ENCODE measurements at regions not wholly inside any gene's neighbourhood (a gene's known extent, or its start where the extent isn't known, plus 50 kb on each side); places are given as distances from the start of the nearest gene placed in this dataset.
"Not testable (repeated sequence)": the region's sequence is repeated elsewhere in the genome, so short reads cannot be mapped to it uniquely, and the experiment has no call there.

DNA sequence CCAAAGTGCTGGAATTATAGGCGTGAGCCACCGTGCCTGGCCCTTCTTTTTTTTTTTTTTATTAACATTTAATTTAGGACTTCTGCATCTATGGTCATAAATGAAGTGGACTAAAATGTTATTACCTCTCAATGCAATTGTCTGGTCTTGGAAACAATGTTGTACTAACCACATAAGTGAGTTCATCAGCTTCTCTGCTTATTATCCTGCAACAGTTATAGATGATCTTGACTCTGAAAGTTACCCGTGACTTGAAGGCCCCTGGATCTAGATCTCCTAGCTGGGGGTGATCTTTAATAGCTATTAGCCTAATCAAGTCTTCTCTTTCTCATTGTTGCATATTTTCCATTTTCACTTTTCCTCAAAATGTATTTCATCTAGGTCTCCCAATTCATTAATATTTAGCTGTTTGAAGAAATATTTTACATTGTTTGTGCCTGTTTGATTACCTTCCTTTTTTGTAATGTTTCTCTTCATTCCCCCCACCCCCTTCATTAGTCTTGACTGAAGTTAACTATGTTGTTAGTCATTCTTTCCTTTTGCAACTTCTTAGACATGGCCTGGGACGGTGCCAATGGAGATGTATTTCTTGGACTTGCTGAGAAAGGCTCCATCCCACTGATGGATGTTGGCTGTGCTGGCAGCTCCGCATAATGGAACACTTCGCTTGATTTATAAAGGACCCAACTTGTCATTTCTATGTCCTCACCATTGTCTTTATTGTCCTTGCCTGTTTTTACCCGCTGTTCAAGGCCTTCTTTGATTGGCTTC is 141.6 kb upstream of the RIOK3 start:
- H3K4me3 Mint-ChIP-seq: no peak overlapping the region
- peak overlapping the region in 2 of 6 donors; percentile 4 to 76 for H3K27ac Mint-ChIP-seq
- H3K27me3 Mint-ChIP-seq (ENCODE audit: low read depth in 3 of 3): peaks cover 7 to 17% (median 10%) of the 10 kb centered on the region in 3 donors
- H3K36me3 Mint-ChIP-seq: peaks cover 0 to 26% (median 25%) of the 10 kb centered on the region in 3 donors
- DNase-seq: no peak
- peaks cover 68 to 74% of the 10 kb centered on the region in 2 donors for H3K4me1 Mint-ChIP-seq
- no peaks in the 10 kb centered on the region for H3K9me3 Mint-ChIP-seq

DNA sequence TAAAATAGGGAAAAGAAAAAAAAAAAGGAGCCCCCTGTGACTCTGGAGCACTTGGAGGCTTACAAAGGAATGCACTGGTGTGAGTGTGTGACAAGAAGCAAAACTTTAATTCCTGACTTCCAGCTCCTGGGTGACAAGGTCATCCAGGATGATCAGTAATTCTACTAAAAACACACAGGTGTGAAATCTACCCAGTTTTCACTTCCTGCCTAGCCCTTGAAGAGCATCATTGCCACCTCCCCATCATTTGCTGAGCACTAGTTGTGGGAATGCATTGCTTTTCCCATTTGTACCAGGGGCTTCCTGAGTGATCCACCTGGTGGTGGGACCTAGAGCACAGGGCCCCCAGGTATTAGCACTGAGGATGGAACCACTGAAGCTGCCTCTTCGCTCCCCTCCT is 139.7 kb upstream of the RIOK3 start:
- Mint-ChIP-seq H3K27ac (peak overlapping the region in 2 of 6 donors; percentile 51 to 80), H3K4me3 (peak overlapping the region in 3 of 5 donors; percentile 1 to 31 (median 29)), H3K9me3 (no peaks in the 10 kb centered on the region), H3K36me3 (peaks cover 0 to 27% (median 25%) of the 10 kb centered on the region in 3 donors), H3K27me3 (ENCODE audit: low read depth in 3 of 3) (peaks cover 0 to 7% (median under 1%) of the 10 kb centered on the region in 3 donors), H3K4me1 (peaks cover 66 to 74% of the 10 kb centered on the region in 2 donors)
- DNase-seq: no peak

DNA sequence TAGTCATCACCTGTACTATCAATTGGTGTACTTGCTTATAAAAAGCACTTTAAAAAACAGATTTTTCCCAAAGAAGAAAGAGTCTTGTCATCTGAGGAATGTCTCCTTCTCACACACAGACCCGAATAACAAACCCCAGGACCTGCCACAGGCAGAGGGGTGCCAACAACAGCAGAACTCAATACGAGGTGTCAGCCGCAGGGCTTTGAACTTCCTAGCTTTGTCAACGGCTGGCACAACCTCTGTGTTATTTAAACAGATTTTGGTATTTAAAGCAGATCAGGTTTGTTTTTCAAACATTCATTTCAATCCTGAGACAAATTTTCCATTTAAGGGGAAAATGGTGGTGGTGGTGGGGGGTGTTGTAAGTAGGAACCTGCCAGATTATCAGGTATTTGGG is 138.4 kb upstream of the RIOK3 start:
- Mint-ChIP-seq H3K4me3 (peak overlapping the region in 4 of 5 donors; percentile 5 to 56 (median 50)), H3K4me1 (peaks cover 61 to 69% of the 10 kb centered on the region in 2 donors), H3K36me3 (peaks cover 0 to 27% (median 25%) of the 10 kb centered on the region in 3 donors), H3K9me3 (no peaks in the 10 kb centered on the region), H3K27me3 (ENCODE audit: low read depth in 3 of 3) (peaks cover 0 to 8% (median 0%) of the 10 kb centered on the region in 3 donors), H3K27ac (peak overlapping the region in 2 of 6 donors; percentile 46 to 57)
- peak; percentile 21 to 38 (median 29) for DNase-seq

DNA sequence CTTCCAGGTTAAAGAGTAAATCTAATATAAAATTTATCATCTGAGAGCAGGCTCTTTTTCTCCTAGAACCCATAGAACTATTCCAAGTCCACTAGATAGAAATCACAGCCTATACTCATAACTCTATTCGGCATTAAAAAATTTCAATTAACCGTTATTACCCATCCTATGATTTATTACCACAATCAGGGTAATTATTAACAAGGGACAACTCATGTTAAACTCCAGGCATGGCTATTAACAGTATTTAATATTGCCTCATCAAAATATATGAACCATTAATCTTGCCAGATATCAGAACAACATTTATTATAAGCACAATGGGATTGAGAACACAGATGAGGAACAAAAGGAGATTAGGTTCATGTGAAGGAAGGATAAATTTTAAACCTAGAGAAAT is 136.8 kb upstream of the RIOK3 start:
- peaks cover 0 to 27% (median 22%) of the 10 kb centered on the region in 3 donors for H3K36me3 Mint-ChIP-seq
- H3K27me3 Mint-ChIP-seq (ENCODE audit: low read depth in 3 of 3): peaks cover 0 to 8% (median 2%) of the 10 kb centered on the region in 3 donors
- no peak for DNase-seq
- H3K9me3 Mint-ChIP-seq: no peaks in the 10 kb centered on the region
- H3K4me3 Mint-ChIP-seq: no peak overlapping the region
- H3K27ac Mint-ChIP-seq: peak overlapping the region in 3 of 6 donors; percentile 3 to 58 (median 36)
- peaks cover 67 to 82% of the 10 kb centered on the region in 2 donors for H3K4me1 Mint-ChIP-seq

DNA sequence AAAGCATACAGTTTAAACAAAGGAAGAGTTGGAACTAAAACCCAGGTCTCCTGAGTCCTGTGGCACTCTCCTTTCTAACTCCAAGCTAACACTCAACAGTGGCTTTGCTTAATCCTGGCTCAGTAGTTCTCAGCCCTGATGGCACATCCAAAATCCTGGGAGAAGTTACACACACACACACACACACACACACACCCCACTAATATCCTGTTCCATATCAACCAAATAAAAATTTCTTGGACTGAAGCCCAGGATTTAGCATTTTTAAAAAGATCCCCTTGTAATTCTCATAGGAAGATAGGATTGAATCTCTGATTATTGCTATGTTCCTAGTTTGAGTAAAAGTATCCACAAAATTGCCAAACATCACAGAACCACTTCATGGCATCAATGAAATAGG is 136.1 kb upstream of the RIOK3 start:
- peak overlapping the region in 1 of 6 donors; percentile 58 for H3K27ac Mint-ChIP-seq
- peak overlapping the region in 1 of 5 donors; percentile 21 for H3K4me3 Mint-ChIP-seq
- peaks cover 0 to 12% (median 2%) of the 10 kb centered on the region in 3 donors for H3K27me3 Mint-ChIP-seq (ENCODE audit: low read depth in 3 of 3)
- no peak for DNase-seq
- peaks cover 0 to 26% (median 15%) of the 10 kb centered on the region in 3 donors for H3K36me3 Mint-ChIP-seq
- no peaks in the 10 kb centered on the region for H3K9me3 Mint-ChIP-seq
- peaks cover 60 to 76% of the 10 kb centered on the region in 2 donors for H3K4me1 Mint-ChIP-seq

DNA sequence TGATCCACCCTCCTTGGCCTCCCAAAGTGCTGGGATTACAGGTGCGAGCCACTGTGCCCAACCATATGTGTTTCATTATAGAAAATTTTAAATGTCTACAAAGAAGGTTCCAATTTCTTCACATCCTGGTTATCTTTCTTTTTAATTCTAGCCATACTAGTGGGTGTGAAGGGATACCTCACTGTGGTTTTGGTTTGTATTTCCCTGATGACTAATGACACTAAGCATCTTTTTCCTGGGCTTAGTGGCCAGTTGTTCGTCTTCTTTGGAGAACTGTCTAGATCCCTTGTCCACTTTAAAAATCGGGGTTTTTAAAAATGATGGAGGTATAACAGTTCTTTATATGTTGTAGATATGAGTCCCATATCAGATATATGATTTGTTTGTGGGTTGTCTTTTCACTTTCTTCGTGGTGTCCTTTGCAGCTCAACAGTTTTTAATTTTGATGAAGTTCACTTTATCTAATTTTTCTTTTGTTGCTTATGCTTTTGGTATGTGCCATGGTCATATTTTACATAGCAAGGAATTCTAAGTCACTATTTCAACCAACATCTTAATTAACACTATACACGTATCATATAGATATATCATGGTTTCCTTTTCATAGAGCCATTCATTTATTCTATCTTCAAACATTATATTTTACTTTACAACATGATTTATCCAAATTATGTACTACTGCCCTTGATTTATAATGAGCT is 135.0 kb upstream of the RIOK3 start:
- Mint-ChIP-seq H3K9me3 (no peaks in the 10 kb centered on the region), H3K4me3 (peak overlapping the region in 4 of 5 donors; percentile 12 to 58 (median 43)), H3K4me1 (peaks cover 55 to 72% of the 10 kb centered on the region in 2 donors), H3K27me3 (ENCODE audit: low read depth in 3 of 3) (peaks cover 0 to 12% (median 2%) of the 10 kb centered on the region in 3 donors), H3K27ac (peak overlapping the region in 4 of 6 donors; percentile 2 to 75 (median 62)), H3K36me3 (peaks cover 0 to 22% (median 13%) of the 10 kb centered on the region in 3 donors)
- peak; percentile 45 to 67 (median 54) for DNase-seq

DNA sequence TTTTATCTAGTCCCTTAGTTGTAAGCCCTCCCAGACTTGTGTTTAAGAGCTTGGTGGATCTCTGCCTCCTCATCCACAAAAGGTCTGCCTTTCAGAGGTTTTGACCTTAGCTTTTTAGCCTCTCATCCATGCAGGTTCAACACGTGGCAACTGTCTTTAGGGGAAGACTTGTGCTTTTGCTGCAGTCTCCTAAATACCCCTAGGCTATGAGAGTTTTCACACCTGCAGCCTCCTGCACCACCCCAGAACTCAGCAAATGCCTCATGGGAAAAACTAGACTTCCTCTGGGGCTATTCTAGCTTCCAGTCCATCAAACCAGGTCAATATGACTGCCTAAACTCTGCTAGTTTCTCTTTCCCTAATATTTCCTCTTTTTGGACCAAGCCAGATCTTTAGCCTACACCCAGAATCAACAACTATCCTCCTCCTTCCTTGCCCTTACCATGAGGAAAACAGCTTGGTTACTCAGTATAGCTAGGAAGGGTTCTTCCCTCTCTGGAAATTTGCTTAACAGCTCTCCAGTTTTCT is 132.3 kb upstream of the RIOK3 start:
- H3K4me1 Mint-ChIP-seq: peaks cover 39 to 61% of the 10 kb centered on the region in 2 donors
- H3K4me3 Mint-ChIP-seq: no peak overlapping the region
- no peak for DNase-seq
- H3K9me3 Mint-ChIP-seq: no peaks in the 10 kb centered on the region
- H3K27me3 Mint-ChIP-seq (ENCODE audit: low read depth in 3 of 3): peaks cover 0 to 8% (median 7%) of the 10 kb centered on the region in 3 donors
- H3K36me3 Mint-ChIP-seq: peaks cover 0 to 20% (median 12%) of the 10 kb centered on the region in 3 donors
- peak overlapping the region in 4 of 6 donors; percentile 2 to 30 (median 16) for H3K27ac Mint-ChIP-seq

DNA sequence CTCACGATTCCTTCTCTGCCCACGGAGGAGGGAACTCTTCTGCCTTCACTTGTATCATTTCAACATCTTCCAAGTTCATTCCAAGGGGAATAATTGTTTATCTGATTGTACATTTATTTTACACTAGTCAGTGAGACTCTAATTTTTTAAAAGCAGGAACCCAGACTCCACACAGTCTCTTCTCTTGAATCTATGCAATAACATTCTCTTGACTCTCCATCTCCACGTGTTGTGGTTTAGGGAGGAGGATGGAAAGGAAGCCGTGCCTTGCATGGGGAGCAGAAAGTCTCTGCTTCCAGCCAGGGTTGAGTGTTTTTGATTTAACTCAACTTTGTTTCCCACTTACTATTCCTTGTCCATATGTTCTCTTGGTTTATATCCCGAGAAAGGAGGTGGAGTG is 131.1 kb upstream of the RIOK3 start:
- no peak for DNase-seq
- Mint-ChIP-seq H3K4me1 (peaks cover 37 to 51% of the 10 kb centered on the region in 2 donors), H3K4me3 (no peak overlapping the region), H3K27me3 (ENCODE audit: low read depth in 3 of 3) (peaks cover 0 to 8% (median 7%) of the 10 kb centered on the region in 3 donors), H3K27ac (peak overlapping the region in 1 of 6 donors; percentile 22), H3K36me3 (peaks cover 0 to 28% (median 22%) of the 10 kb centered on the region in 3 donors), H3K9me3 (no peaks in the 10 kb centered on the region)

DNA sequence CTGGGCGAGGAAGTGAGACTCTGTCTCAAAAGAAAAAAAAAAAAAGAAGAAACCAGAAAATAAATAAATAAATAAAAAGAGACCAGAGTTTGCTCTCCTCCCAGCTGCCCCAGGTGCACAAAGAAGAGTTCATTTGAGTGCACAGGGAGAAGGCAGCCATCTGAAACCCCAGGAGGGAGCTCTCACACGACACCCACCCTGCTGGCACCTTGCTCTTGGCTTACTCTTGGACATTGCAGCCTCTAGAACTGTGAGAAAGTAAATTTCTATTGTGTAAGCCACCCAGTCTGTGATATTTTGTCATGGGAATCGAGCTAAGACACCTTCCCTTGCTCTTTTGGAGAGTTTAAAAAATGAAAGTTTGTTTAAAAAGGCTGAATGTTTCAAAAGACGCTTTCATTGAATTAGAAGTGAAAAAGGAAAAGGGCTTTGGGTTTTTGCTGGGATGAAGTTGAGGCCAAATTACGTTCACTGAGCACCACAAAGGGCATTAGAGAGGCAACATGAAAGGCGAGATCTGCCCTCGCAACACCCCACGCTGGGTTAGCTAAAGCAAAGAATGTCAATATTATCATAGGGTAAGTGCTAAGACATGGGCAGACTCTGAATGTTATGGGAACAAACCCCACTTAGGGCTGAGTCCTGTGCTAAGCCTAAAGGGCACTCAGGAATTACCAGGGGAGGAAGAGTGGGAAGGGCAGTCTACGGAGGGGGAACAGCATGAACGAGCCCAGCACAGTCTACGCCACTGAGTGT is 128.9 kb upstream of the RIOK3 start:
- Mint-ChIP-seq H3K27ac (no peak overlapping the region), H3K9me3 (no peaks in the 10 kb centered on the region), H3K4me3 (no peak overlapping the region), H3K36me3 (peaks cover 0 to 40% (median 34%) of the 10 kb centered on the region in 3 donors), H3K27me3 (ENCODE audit: low read depth in 3 of 3) (peaks cover under 1 to 7% (median 7%) of the 10 kb centered on the region in 3 donors), H3K4me1 (peaks cover 22 to 35% of the 10 kb centered on the region in 2 donors)
- DNase-seq: no peak

DNA sequence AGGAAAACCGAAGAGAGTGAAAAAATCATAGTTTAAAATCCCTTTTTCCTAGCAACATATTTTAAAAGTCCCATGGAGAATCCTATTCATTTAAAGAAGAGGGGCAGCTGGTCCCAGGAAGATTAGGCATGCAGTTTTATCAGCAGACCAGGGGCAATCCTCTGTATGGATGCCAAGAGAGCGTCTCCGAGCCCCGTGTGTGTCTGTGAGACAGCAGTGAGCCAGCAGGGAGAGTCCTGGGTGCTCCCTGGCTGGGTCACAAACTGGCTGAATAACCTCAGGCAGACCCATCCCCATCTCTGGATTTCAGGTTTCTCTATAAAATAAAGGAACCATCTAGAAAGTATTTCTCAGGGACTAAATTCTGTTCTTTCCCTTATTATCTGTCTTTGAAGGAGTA is 128.2 kb upstream of the RIOK3 start:
- Mint-ChIP-seq H3K27me3 (ENCODE audit: low read depth in 3 of 3) (peaks cover 2 to 7% (median 3%) of the 10 kb centered on the region in 3 donors), H3K4me1 (peaks cover 22 to 35% of the 10 kb centered on the region in 2 donors), H3K4me3 (no peak overlapping the region), H3K36me3 (peaks cover 0 to 45% (median 39%) of the 10 kb centered on the region in 3 donors), H3K27ac (no peak overlapping the region), H3K9me3 (no peaks in the 10 kb centered on the region)
- no peak for DNase-seq

DNA sequence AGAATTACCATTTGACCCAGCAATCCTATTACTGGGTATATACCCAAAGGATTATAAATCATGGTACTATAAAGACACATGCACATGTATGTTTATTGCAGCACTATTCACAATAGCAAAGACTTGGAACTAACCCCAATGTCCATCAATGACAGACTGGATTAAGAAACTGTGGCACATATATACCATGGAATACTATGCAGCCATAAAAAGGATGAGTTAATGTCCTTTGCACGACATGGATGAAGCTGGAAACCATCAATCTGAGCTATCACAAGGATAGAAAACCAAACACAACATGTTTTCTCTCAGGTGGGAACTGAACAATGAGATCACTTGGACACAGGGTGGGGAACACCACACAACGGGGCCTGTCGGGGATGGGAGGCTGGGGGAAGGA is 123.4 kb upstream of the RIOK3 start:
- H3K27ac Mint-ChIP-seq; H3K4me1 Mint-ChIP-seq; H3K9me3 Mint-ChIP-seq; DNase-seq; H3K4me3 Mint-ChIP-seq; H3K27me3 Mint-ChIP-seq (ENCODE audit: low read depth in 3 of 3): not testable (repeated sequence)
- peaks cover 0 to 53% (median 50%) of the 10 kb centered on the region in 3 donors for H3K36me3 Mint-ChIP-seq

DNA sequence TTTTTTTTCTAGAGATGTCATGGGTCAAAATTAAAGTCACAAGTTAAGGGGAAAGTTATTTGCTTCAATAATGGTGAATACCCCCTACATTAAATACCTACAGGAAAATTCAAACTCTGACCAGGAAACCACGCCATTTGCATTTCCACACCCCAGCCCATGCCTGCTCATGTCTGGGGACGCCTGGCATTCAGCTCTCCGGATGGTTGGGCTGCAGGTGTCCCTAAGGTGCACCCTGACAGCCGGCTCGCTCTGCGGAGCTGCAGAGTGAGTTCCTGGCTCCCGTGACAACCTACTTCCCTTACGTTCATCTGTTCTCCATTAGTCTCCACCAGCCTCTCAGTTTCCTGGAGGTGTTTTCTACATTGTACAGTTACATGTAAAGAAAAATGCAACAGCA is 122.7 kb upstream of the RIOK3 start:
- H3K4me3 Mint-ChIP-seq: no peak overlapping the region
- H3K27ac Mint-ChIP-seq: no peak overlapping the region
- no peaks in the 10 kb centered on the region for H3K9me3 Mint-ChIP-seq
- H3K4me1 Mint-ChIP-seq: no peaks in the 10 kb centered on the region
- peaks cover 0 to 49% (median 43%) of the 10 kb centered on the region in 3 donors for H3K36me3 Mint-ChIP-seq
- H3K27me3 Mint-ChIP-seq (ENCODE audit: low read depth in 3 of 3): peaks cover 0 to 2% (median 0%) of the 10 kb centered on the region in 3 donors
- DNase-seq: no peak

Data from immature natural killer cell (primary cell).